GM23248 (cell line): ENCODE measurements at regions not wholly inside any gene's neighbourhood (a gene's known extent, or its start where the extent isn't known, plus 50 kb on each side); places are given as distances from the start of the nearest gene placed in this dataset.
"Not testable (repeated sequence)": the region's sequence is repeated elsewhere in the genome, so short reads cannot be mapped to it uniquely, and the experiment has no call there.

Experiments
- DNase-seq: peaks from one replicate; pipeline ENCODE4 v3.0.0-alpha.2; 2015
- H2AFZ ChIP-seq: fragments of 200-600 bp; sonication (generic); 2 replicates; pipeline ENCODE4 v1.6.1; 2016; ENCODE audit warnings: antibody characterized with exemption
- H3F3A ChIP-seq: fragments of 200-600 bp; sonication (generic); 2 replicates; pipeline ENCODE4 v1.6.1; 2016; ENCODE audit warnings: mild to moderate bottlenecking, antibody characterized with exemption, mixed run types; ENCODE audit not compliant: insufficient read depth
- H3K27ac ChIP-seq: fragments of 200-600 bp; sonication (generic); 2 replicates; pipeline ENCODE4 v1.5.1; 2016; ENCODE audit warnings: mild to moderate bottlenecking
- H3K27me3 ChIP-seq: fragments of 200-600 bp; sonication (generic); replicated peaks from 2 replicates; pipeline ENCODE4 v1.6.1; 2016; ENCODE audit warnings: mild to moderate bottlenecking; ENCODE audit not compliant: insufficient read depth
- H3K36me3 ChIP-seq: fragments of 200-600 bp; sonication (generic); 2 replicates; pipeline ENCODE4 v1.6.1; 2016; ENCODE audit warnings: low read depth, mild to moderate bottlenecking
- H3K4me1 ChIP-seq: fragments of 200-600 bp; sonication (generic); 2 replicates; pipeline ENCODE4 v1.6.1; 2016; ENCODE audit warnings: mild to moderate bottlenecking; ENCODE audit not compliant: insufficient read depth
- H3K4me2 ChIP-seq: fragments of 200-600 bp; sonication (generic); one replicate; pipeline ENCODE4 v1.6.1; 2016; ENCODE audit warnings: mild to moderate bottlenecking; ENCODE audit not compliant: unreplicated experiment
- H3K4me3 ChIP-seq: fragments of 200-600 bp; sonication (generic); 2 replicates; pipeline ENCODE4 v1.5.1; 2016; ENCODE audit warnings: mild to moderate bottlenecking
- H3K79me2 ChIP-seq: fragments of 200-600 bp; sonication (generic); 2 replicates; pipeline ENCODE4 v1.6.1; 2016; ENCODE audit warnings: mild to moderate bottlenecking; ENCODE audit not compliant: insufficient read depth
- H3K9ac ChIP-seq: fragments of 200-600 bp; sonication (generic); 2 replicates; pipeline ENCODE4 v1.6.1; 2016; ENCODE audit warnings: mild to moderate bottlenecking
- H3K9me2 ChIP-seq: fragments of 200-600 bp; sonication (generic); 2 replicates; pipeline ENCODE4 v1.6.1; 2016; ENCODE audit warnings: mixed run types, mild to moderate bottlenecking, moderate library complexity; ENCODE audit not compliant: insufficient read depth
- H3K9me3 ChIP-seq: fragments of 200-600 bp; sonication (generic); one replicate; pipeline ENCODE4 v1.6.1; 2017; ENCODE audit warnings: low read depth
- H4K20me1 ChIP-seq: fragments of 200-600 bp; sonication (generic); 2 replicates; pipeline ENCODE4 v1.6.0; 2016; ENCODE audit not compliant: insufficient read depth
- EZH2 ChIP-seq: fragments of 200-600 bp; sonication (generic); IDR thresholded peaks from 2 replicates; pipeline ENCODE4 v1.6.1; 2018; ENCODE audit warnings: antibody characterized with exemption, mild to moderate bottlenecking; ENCODE audit not compliant: insufficient read depth, poor library complexity, severe bottlenecking
- EZH2phosphoT487 ChIP-seq: fragments of 200-600 bp; sonication (generic); IDR thresholded peaks from 2 replicates; pipeline ENCODE4 v1.6.1; 2018; ENCODE audit warnings: antibody characterized with exemption, moderate library complexity, mild to moderate bottlenecking, low read depth; ENCODE audit not compliant: insufficient read depth
- WGBS, 2 experiments: methylation state at CpG; one replicate each; pipeline ENCODE4 v1.1.6; 2015 to 2017; ENCODE audit warnings: low lambda C conversion rate in 2 of 2, low coverage in 1 of 2; ENCODE audit errors: missing lambda C conversion rate in 2 of 2; 5-methylcytosine and 5-hydroxymethylcytosine counted together
- in situ Hi-C: fragments of 300-500 bp; cut with MboI; formaldehyde crosslinking; loops from 2 replicates; pipeline ENCODE4 v1.15.0; 2020

DNA sequence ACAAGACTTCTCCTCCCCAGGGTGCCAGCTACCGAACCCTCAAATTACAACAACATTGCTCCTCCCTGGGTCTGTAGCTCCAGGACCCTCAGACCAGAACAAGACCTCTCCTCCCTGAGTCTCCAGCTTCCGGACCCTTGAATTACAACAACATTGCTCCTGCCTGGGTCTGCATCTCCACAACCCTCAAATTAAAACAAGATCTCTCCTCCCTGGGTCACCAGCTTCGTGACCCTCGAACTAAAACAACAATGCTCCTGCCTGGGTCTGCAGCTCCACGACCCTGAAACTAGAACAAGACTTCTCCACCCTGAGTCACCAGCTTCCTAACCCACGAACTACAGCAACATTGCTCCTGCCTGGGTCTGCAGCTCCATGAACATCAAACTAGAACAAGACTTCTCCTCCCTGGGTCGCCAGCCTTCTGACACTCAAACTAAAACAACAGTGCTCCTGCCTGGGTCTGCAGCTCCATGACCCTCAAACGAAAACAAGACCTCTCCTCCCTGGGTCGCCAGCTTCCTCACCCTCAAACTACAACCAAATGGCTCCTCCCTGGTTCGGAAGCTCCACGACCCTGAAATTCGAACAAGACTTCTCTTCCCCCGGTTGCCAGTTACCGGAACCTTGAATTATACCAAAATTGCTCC is 324.5 kb downstream of the PREX1 start:
- H2AFZ ChIP-seq, result no peak overlapping the region
- no peak for DNase-seq
- no peaks in the 10 kb centered on the region for H3F3A ChIP-seq
- H4K20me1 ChIP-seq, result no peaks in the 10 kb centered on the region
- no peaks in the 10 kb centered on the region for H3K4me1 ChIP-seq
- H3K4me3 ChIP-seq, result no peak overlapping the region
- H3K9me3 ChIP-seq, result no peaks in the 10 kb centered on the region
- H3K36me3 ChIP-seq, result no peaks in the 10 kb centered on the region
- no peaks in the 10 kb centered on the region for H3K79me2 ChIP-seq
- H3K9me2 ChIP-seq, result no peaks in the 10 kb centered on the region
- no peak overlapping the region for H3K27ac ChIP-seq
- no peak overlapping the region for H3K4me2 ChIP-seq
- no peak for TF ChIP-seq EZH2phosphoT487
- TF ChIP-seq EZH2, result no peak
- H3K9ac ChIP-seq, result no peak overlapping the region
- in situ Hi-C loops, result no loop called here
- 22% methylated on average over 13 to 14 of the region's 14 CpGs for WGBS, 2 experiments
- H3K27me3 ChIP-seq, result peaks cover 7% of the 10 kb centered on the region; the same call in 1 of the 2 replicates

DNA sequence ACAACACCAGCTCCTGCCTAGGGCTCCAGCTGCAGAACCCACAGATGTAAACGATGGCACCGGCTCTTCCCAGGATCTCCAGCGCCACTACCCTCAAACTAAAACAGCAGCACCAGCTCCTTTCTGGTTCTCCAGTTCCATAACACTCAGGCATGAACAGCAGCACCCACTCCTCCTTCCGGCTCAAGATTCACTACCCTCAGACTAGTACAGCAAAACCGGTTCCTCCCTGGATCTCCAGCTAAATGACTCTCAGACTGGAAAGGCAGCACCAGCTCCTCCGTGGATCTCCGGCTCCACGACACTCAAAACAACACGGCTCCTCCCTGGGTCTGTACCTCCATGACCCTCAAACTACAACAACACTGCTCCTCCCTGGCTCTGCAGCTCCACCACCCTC is 325.0 kb downstream of the PREX1 start:
- Histone ChIP-seq H3K9me2 (no peaks in the 10 kb centered on the region), H3K4me3 (no peak overlapping the region), H3K9me3 (no peaks in the 10 kb centered on the region), H3K36me3 (no peaks in the 10 kb centered on the region), H4K20me1 (no peaks in the 10 kb centered on the region), H3K4me2 (no peak overlapping the region), H2AFZ (no peak overlapping the region), H3K27ac (no peak overlapping the region), H3K27me3 (peaks cover 7% of the 10 kb centered on the region; the same call in 1 of the 2 replicates), H3K4me1 (no peaks in the 10 kb centered on the region), H3F3A (no peaks in the 10 kb centered on the region), H3K9ac (no peak overlapping the region), H3K79me2 (no peaks in the 10 kb centered on the region)
- WGBS, 2 experiments, result 29 to 30% methylated on average over 8 to 9 of the region's 9 CpGs
- DNase-seq, result no peak
- in situ Hi-C loops, result no loop called here
- no peak for TF ChIP-seq EZH2
- TF ChIP-seq EZH2phosphoT487, result no peak

DNA sequence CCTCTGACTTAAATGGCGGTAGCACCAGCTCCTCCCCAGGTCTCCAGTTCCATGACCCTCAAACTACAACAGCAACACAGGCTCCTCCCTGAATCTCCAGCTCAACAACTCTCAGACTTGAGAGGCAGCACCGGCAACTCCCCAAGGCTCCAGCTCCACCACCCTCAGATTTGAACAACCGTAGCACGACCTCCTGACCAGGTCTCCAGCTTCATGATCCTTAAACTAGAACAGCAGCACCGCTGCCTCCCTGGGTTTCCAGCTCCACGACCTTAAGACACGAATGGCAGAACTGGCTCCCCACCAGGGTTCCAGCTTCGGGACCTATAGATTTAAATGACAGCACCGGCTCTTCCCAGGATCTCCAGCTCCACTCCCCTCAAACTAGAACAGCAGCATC is 325.8 kb downstream of the PREX1 start:
- H3F3A ChIP-seq, result no peaks in the 10 kb centered on the region
- H3K4me1 ChIP-seq, result no peaks in the 10 kb centered on the region
- TF ChIP-seq EZH2phosphoT487, result no peak
- TF ChIP-seq EZH2, result no peak
- no peak overlapping the region for H3K9ac ChIP-seq
- no peaks in the 10 kb centered on the region for H3K9me2 ChIP-seq
- in situ Hi-C loops, result no loop called here
- H2AFZ ChIP-seq, result no peak overlapping the region
- no peak overlapping the region for H3K4me2 ChIP-seq
- H3K9me3 ChIP-seq, result no peaks in the 10 kb centered on the region
- no peak overlapping the region for H3K27ac ChIP-seq
- no peaks in the 10 kb centered on the region for H4K20me1 ChIP-seq
- H3K79me2 ChIP-seq, result no peaks in the 10 kb centered on the region
- peaks cover 7% of the 10 kb centered on the region; the same call in 1 of the 2 replicates for H3K27me3 ChIP-seq
- no peaks in the 10 kb centered on the region for H3K36me3 ChIP-seq
- 45 to 57% methylated on average over 9 of the region's 9 CpGs for WGBS, 2 experiments
- H3K4me3 ChIP-seq, result no peak overlapping the region
- DNase-seq, result no peak

DNA sequence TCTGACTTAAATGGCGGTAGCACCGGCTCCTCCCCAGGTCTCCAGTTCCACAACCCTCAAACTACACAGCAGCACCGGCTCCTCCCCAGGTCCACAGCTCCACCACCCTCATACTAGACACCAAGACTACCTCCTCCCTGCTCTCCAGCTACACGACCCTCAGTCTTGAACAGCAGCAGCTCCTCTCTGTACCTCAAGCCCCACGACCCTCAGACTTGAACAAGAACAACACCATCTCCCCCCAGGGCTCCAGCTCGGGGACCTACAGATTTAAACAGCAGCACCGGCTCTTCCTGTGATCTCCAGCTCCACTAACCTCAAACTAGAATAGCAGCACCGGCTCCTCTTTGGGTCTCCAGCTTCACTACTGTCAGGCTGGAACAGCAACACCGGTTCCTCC is 326.9 kb downstream of the PREX1 start:
- H3K36me3 ChIP-seq, in situ Hi-C loops, H3F3A ChIP-seq, H3K4me2 ChIP-seq, H3K9ac ChIP-seq, DNase-seq, H3K4me3 ChIP-seq, H3K4me1 ChIP-seq, H3K9me3 ChIP-seq, H3K9me2 ChIP-seq, H3K27me3 ChIP-seq, H3K79me2 ChIP-seq, H2AFZ ChIP-seq, H4K20me1 ChIP-seq, H3K27ac ChIP-seq: not testable (repeated sequence)
- 30 to 31% methylated on average over 9 of the region's 9 CpGs for WGBS, 2 experiments

DNA sequence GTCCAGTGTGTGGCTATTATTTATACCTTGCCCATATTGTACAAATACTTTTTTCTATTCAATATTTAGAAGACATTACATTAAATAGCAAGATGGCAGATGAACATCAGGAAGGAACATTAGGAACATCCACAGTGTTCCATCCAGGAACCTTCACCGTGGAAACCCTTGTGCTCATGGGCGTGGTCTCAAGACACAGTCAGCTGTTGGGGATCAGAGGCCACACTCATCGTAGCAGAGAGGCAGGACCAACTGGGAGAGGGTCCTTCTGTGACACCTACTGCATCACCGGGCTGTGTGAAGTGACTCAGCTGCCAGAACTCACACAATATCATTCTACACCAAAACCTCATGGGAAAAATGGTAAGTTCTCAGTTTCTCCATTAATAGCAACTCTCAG is 328.9 kb downstream of the PREX1 start:
- H3K9ac ChIP-seq, H3F3A ChIP-seq, in situ Hi-C loops, H4K20me1 ChIP-seq, H3K9me3 ChIP-seq, H2AFZ ChIP-seq, H3K27ac ChIP-seq, H3K79me2 ChIP-seq, H3K4me3 ChIP-seq, H3K27me3 ChIP-seq, H3K9me2 ChIP-seq, H3K4me2 ChIP-seq, DNase-seq, H3K4me1 ChIP-seq, H3K36me3 ChIP-seq: not testable (repeated sequence)
- 17 to 28% methylated on average over 4 of the region's 4 CpGs for WGBS, 2 experiments

DNA sequence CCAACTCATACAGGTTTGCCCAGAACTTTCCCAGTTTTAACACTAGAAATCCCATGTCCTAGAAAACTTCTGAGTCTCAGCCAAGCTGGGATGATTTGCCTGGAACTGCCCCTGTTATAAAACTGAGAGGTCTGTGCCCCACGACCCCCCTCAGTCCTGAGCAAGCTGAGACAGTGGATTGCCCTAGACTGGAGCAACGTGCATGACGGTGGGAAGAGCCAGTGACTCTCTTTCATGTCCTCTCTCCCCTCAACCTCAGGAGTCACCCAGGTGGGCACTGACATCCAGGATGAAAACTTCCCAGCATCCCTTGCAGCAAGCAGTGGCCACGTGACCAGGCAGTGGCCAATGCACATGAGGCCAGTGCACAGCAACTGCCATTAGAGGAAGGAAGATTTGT is 329.7 kb downstream of the PREX1 start:
- H3K4me2 ChIP-seq, H3K36me3 ChIP-seq, H3K9me2 ChIP-seq, in situ Hi-C loops, H3K27me3 ChIP-seq, H3K79me2 ChIP-seq, H3K4me3 ChIP-seq, H3K9me3 ChIP-seq, H3K4me1 ChIP-seq, H3F3A ChIP-seq, H3K9ac ChIP-seq, DNase-seq, H4K20me1 ChIP-seq, H2AFZ ChIP-seq, H3K27ac ChIP-seq: not testable (repeated sequence)
- WGBS, 2 experiments, result 55 to 57% methylated on average over 4 of the region's 4 CpGs
